ENCODE measurements at regions not wholly inside any gene's neighbourhood (a gene's known extent, or its start where the extent isn't known, plus 50 kb on each side); places are given as distances from the start of the nearest gene placed in this dataset.

GRCh38 chr7:22662036-22662435 is 65.0 kb upstream of the IL6 start:
- H3K4me3 ChIP-seq, result no peak overlapping the region
- H3K27me3 ChIP-seq, result no peaks in the 10 kb centered on the region
- DNase-seq, result no peak
- ATAC-seq, result peak in 1 of 8 donors; percentile 25
- intact Hi-C loops (cut with DNase I), result no loop called here
- H3K4me1 ChIP-seq, result peaks cover 0 to 26% (median 0%) of the 10 kb centered on the region in 9 donors
- TF ChIP-seq CTCF (IDR thresholded peaks at IDR 0.05), result no peak
- no peak overlapping the region for H3K27ac ChIP-seq
- peaks cover 0 to 8% (median 0%) of the 10 kb centered on the region in 11 donors for H3K9me3 ChIP-seq
- H3K36me3 ChIP-seq, result no peaks in the 10 kb centered on the region

GRCh38 chr7:22660732-22661131 is 66.3 kb upstream of the IL6 start:
- intact Hi-C loops (cut with DNase I), result no loop called here
- no peak for DNase-seq
- WGBS, 2 donors, result 67 to 75% methylated on average over 3 of the region's 3 CpGs
- H3K27ac ChIP-seq, result no peak overlapping the region
- no peaks in the 10 kb centered on the region for H3K27me3 ChIP-seq
- H3K36me3 ChIP-seq, result no peaks in the 10 kb centered on the region
- H3K4me1 ChIP-seq, result peaks cover 0 to 26% (median 0%) of the 10 kb centered on the region in 9 donors
- peaks cover 0 to 8% (median 0%) of the 10 kb centered on the region in 11 donors for H3K9me3 ChIP-seq
- H3K4me3 ChIP-seq, result no peak overlapping the region
- no peak for ATAC-seq
- peak in 2 of 9 donors; percentile 5 to 11 for TF ChIP-seq CTCF (IDR thresholded peaks at IDR 0.05)

GRCh38 chr7:22660293-22660692 is 66.7 kb upstream of the IL6 start:
- no peak for TF ChIP-seq CTCF (IDR thresholded peaks at IDR 0.05)
- 94 to 95% methylated on average over 1 of the region's 1 CpG for WGBS, 2 donors
- no peak for ATAC-seq
- Histone ChIP-seq H3K36me3 (no peaks in the 10 kb centered on the region), H3K4me3 (no peak overlapping the region), H3K9me3 (peaks cover 0 to 8% (median 0%) of the 10 kb centered on the region in 11 donors), H3K27ac (no peak overlapping the region), H3K27me3 (no peaks in the 10 kb centered on the region), H3K4me1 (peaks cover 0 to 26% (median 0%) of the 10 kb centered on the region in 9 donors)
- intact Hi-C loops (cut with DNase I), result no loop called here
- DNase-seq, result no peak

GRCh38 chr7:22659741-22660140 is 67.3 kb upstream of the IL6 start:
- ATAC-seq (no peak), DNase-seq (no peak)
- Histone ChIP-seq H3K4me3 (no peak overlapping the region), H3K27ac (no peak overlapping the region), H3K36me3 (no peaks in the 10 kb centered on the region), H3K27me3 (no peaks in the 10 kb centered on the region), H3K4me1 (peaks cover 0 to 26% (median 0%) of the 10 kb centered on the region in 9 donors), H3K9me3 (peaks cover 0 to 8% (median 0%) of the 10 kb centered on the region in 11 donors)
- WGBS, 2 donors, result 87 to 88% methylated on average over 6 of the region's 6 CpGs
- intact Hi-C loops (cut with DNase I), result loop anchor here in 2 of 10 donors (10.0 kb wide), 2 partner anchors 65 to 95 kb away; partner anchors contain the start of gene IL6 (in 1 of the 2)
- TF ChIP-seq CTCF (IDR thresholded peaks at IDR 0.05), result no peak
